Activated CD4-positive, alpha-beta T cell treated with anti-CD3 and anti-CD28 coated beads for 36 hours (primary cell): ENCODE measurements at regions not wholly inside any gene's neighbourhood (a gene's known extent, or its start where the extent isn't known, plus 50 kb on each side); places are given as distances from the start of the nearest gene placed in this dataset.

Experiments
- ATAC-seq: fragments of 200-7000 bp; cut with Tn5 transposase; one replicate; pipeline ENCODE4 v1.10.0; 2021; ENCODE audit warnings: mild to moderate bottlenecking, moderate library complexity
- CTCF ChIA-PET: fragments of 350-600 bp; sonication (Branson Sonifier 250); formaldehyde crosslinking; loops from one replicate; lab custom pipeline; 2021; ENCODE audit warnings: antibody characterized with exemption; lab: Charles Lee
- POLR2A ChIA-PET: fragments of 350-600 bp; sonication (Branson Sonifier 250); formaldehyde crosslinking; loops from one replicate; lab custom pipeline; 2021; ENCODE audit warnings: antibody characterized with exemption, inconsistent platforms; lab: Charles Lee
- DNase-seq: peaks from one replicate; pipeline ENCODE4 v3.0.0-alpha.2; 2020
- H3K27ac Mint-ChIP-seq: one replicate; pipeline ENCODE4 v1.8.0; 2021; ENCODE audit warnings: mixed read lengths
- H3K27me3 Mint-ChIP-seq: one replicate; pipeline ENCODE4 v1.8.0; 2021; ENCODE audit warnings: mixed read lengths
- H3K36me3 Mint-ChIP-seq: one replicate; pipeline ENCODE4 v1.8.0; 2021; ENCODE audit warnings: low read depth, mixed read lengths
- H3K4me1 Mint-ChIP-seq: one replicate; pipeline ENCODE4 v1.8.0; 2021; ENCODE audit warnings: mixed read lengths
- H3K4me3 Mint-ChIP-seq: one replicate; pipeline ENCODE4 v1.8.0; 2021; ENCODE audit warnings: mild to moderate bottlenecking, moderate library complexity, mixed read lengths
- H3K9me3 Mint-ChIP-seq: one replicate; pipeline ENCODE4 v1.8.0; 2021; ENCODE audit warnings: low read depth, mixed read lengths
- intact Hi-C, 2 experiments: fragments of 100-400 bp; cut with DNase I in 1 of 2; cut with micrococcal nuclease in 1 of 2; formaldehyde crosslinking; loops; one replicate each; pipeline versions ENCODE4 v1.14.2 to v1.15.1; 2022 to 2024; cut with DNase I, micrococcal nuclease

GRCh38 chr10:65341323-65341925 is 1584.4 kb upstream of the LRRTM3 start:
- Mint-ChIP-seq H3K27ac (no peak overlapping the region), H3K36me3 (no peaks in the 10 kb centered on the region), H3K4me3 (no peak overlapping the region), H3K9me3 (peaks cover 1% of the 10 kb centered on the region), H3K27me3 (no peaks in the 10 kb centered on the region), H3K4me1 (no peaks in the 10 kb centered on the region)
- DNase-seq (no peak), ATAC-seq (no peak)
- ChIA-PET POLR2A (no interaction called here), CTCF (interaction anchor here (0.6 kb wide), 1 partner anchor 332 kb away, joined by 3 read pairs; no protein-coding TSS in a partner anchor)
- intact Hi-C loops = no loop called here

DNA sequence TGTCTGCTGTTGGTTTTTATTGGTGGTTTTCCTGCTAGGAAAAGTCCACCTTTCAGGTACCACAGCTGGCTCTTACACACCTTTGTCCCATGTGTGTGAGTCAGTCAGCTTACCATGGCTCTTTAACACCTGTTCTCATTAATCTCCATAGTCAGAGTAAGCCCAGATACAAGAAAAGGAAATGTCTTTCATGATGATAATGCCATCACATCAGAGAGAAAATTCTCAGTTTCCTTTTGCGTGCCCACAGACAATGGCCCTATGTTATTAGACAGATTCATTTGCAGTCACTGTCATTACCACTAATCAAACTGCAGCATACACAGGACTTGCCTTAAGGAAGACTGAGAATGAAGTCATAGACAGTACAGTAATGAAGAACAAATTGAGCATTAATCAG is 1583.6 kb upstream of the LRRTM3 start:
- DNase-seq = no peak
- H3K9me3 Mint-ChIP-seq = no peaks in the 10 kb centered on the region
- no peak for ATAC-seq
- H3K4me3 Mint-ChIP-seq = no peak overlapping the region
- H3K27me3 Mint-ChIP-seq = no peaks in the 10 kb centered on the region
- ChIA-PET POLR2A (no interaction called here), CTCF (no interaction called here)
- H3K27ac Mint-ChIP-seq = no peak overlapping the region
- H3K36me3 Mint-ChIP-seq = no peaks in the 10 kb centered on the region
- H3K4me1 Mint-ChIP-seq = no peaks in the 10 kb centered on the region
- intact Hi-C loops = no loop called here

GRCh38 chr10:65346466-65346865 is 1579.4 kb upstream of the LRRTM3 start:
- no peaks in the 10 kb centered on the region for H3K36me3 Mint-ChIP-seq
- H3K27me3 Mint-ChIP-seq = no peaks in the 10 kb centered on the region
- CTCF ChIA-PET = no interaction called here
- H3K4me3 Mint-ChIP-seq = no peak overlapping the region
- H3K9me3 Mint-ChIP-seq = no peaks in the 10 kb centered on the region
- no peaks in the 10 kb centered on the region for H3K4me1 Mint-ChIP-seq
- no peak overlapping the region for H3K27ac Mint-ChIP-seq
- intact Hi-C loops = no loop called here
- POLR2A ChIA-PET = no interaction called here
- no peak for DNase-seq
- ATAC-seq = no peak

- H3K4me3 Mint-ChIP-seq = no peak overlapping the region
- no peaks in the 10 kb centered on the region for H3K27me3 Mint-ChIP-seq
- ATAC-seq = no peak
- H3K4me1 Mint-ChIP-seq = no peaks in the 10 kb centered on the region
- H3K36me3 Mint-ChIP-seq = no peaks in the 10 kb centered on the region
- intact Hi-C loops = no loop called here
- no peaks in the 10 kb centered on the region for H3K9me3 Mint-ChIP-seq
- no peak overlapping the region for H3K27ac Mint-ChIP-seq
- ChIA-PET POLR2A (no interaction called here), CTCF (no interaction called here)
- DNase-seq = no peak
These were observed 1577.2 kb upstream of the LRRTM3 start for GRCh38 chr10:65348637-65349036.

GRCh38 chr10:65350611-65351010 is 1575.2 kb upstream of the LRRTM3 start:
- DNase-seq (no peak), ATAC-seq (no peak)
- H3K27me3 Mint-ChIP-seq = no peaks in the 10 kb centered on the region
- intact Hi-C loops = no loop called here
- no peaks in the 10 kb centered on the region for H3K9me3 Mint-ChIP-seq
- POLR2A ChIA-PET = no interaction called here
- H3K27ac Mint-ChIP-seq = no peak overlapping the region
- CTCF ChIA-PET = no interaction called here
- H3K4me1 Mint-ChIP-seq = no peaks in the 10 kb centered on the region
- H3K4me3 Mint-ChIP-seq = no peak overlapping the region
- no peaks in the 10 kb centered on the region for H3K36me3 Mint-ChIP-seq

GRCh38 chr10:65355141-65355680 is 1570.6 kb upstream of the LRRTM3 start:
- Mint-ChIP-seq H3K4me3 (no peak overlapping the region), H3K27me3 (no peaks in the 10 kb centered on the region), H3K9me3 (no peaks in the 10 kb centered on the region), H3K36me3 (no peaks in the 10 kb centered on the region), H3K27ac (no peak overlapping the region), H3K4me1 (no peaks in the 10 kb centered on the region)
- intact Hi-C loops = no loop called here
- ChIA-PET CTCF (no interaction called here), POLR2A (no interaction called here)
- ATAC-seq (no peak), DNase-seq (no peak)

- Mint-ChIP-seq H3K36me3 (no peaks in the 10 kb centered on the region), H3K9me3 (peaks cover 5% of the 10 kb centered on the region), H3K4me1 (no peaks in the 10 kb centered on the region), H3K4me3 (no peak overlapping the region), H3K27ac (no peak overlapping the region), H3K27me3 (no peaks in the 10 kb centered on the region)
- intact Hi-C loops = no loop called here
- POLR2A ChIA-PET = no interaction called here
- DNase-seq (no peak), ATAC-seq (no peak)
- CTCF ChIA-PET = no interaction called here
These were observed 1567.3 kb upstream of the LRRTM3 start for GRCh38 chr10:65358565-65358964.

GRCh38 chr10:65360497-65360896 is 1565.3 kb upstream of the LRRTM3 start:
- H3K4me3 Mint-ChIP-seq = no peak overlapping the region
- ChIA-PET CTCF (no interaction called here), POLR2A (no interaction called here)
- H3K4me1 Mint-ChIP-seq = no peaks in the 10 kb centered on the region
- no peak for ATAC-seq
- H3K27ac Mint-ChIP-seq = no peak overlapping the region
- intact Hi-C loops = no loop called here
- H3K9me3 Mint-ChIP-seq = peaks cover 7% of the 10 kb centered on the region
- no peaks in the 10 kb centered on the region for H3K36me3 Mint-ChIP-seq
- H3K27me3 Mint-ChIP-seq = no peaks in the 10 kb centered on the region
- DNase-seq = no peak

DNA sequence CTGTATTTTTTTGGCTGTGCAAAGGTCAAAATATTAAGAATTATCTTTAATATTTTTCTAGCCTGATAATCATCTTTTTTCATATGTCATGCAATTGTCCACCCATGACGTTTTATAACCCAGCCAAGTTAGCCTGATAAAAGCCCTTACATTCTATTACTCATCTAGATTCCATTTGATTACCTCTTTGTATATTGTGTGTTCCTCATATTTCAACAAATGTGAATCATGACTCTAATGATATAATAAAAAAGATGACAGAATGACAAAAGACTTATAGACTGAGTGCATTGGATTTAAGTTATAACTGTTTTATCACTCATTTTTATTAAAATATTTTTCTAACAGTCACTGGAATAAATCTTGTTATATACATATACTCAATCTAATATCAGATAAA is 1560.0 kb upstream of the LRRTM3 start:
- Mint-ChIP-seq H3K36me3 (no peaks in the 10 kb centered on the region), H3K4me3 (no peak overlapping the region), H3K4me1 (no peaks in the 10 kb centered on the region), H3K27ac (no peak overlapping the region), H3K27me3 (no peaks in the 10 kb centered on the region), H3K9me3 (peaks cover 7% of the 10 kb centered on the region)
- intact Hi-C loops = no loop called here
- DNase-seq (no peak), ATAC-seq (no peak)
- ChIA-PET CTCF (no interaction called here), POLR2A (no interaction called here)

DNA sequence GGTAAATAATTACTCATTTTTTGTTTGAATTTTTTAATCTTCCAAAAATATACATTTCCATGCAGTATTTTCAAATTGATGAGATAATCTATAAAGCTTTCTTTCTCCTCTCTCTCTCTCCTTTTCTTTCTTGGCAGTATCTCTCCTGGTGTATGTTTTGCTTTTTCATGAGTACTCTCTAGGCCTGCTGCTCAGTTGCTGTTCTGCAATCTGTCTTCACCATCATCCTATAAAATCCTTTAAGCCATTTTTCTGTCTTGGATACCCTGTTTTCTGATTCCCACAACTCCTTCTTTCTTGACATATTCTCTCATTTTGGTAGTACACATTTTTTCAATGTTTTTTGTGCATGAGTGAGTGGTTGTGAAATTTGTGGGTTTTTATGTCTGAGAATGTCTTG is 1558.1 kb upstream of the LRRTM3 start:
- ChIA-PET POLR2A (no interaction called here), CTCF (no interaction called here)
- intact Hi-C loops = no loop called here
- Mint-ChIP-seq H3K27me3 (no peaks in the 10 kb centered on the region), H3K9me3 (peaks cover 2% of the 10 kb centered on the region), H3K27ac (no peak overlapping the region), H3K4me1 (no peaks in the 10 kb centered on the region), H3K36me3 (no peaks in the 10 kb centered on the region), H3K4me3 (no peak overlapping the region)
- DNase-seq = no peak
- no peak for ATAC-seq

GRCh38 chr10:65375528-65375927 is 1550.3 kb upstream of the LRRTM3 start:
- intact Hi-C loops = no loop called here
- H3K27me3 Mint-ChIP-seq = no peaks in the 10 kb centered on the region
- H3K4me3 Mint-ChIP-seq = no peak overlapping the region
- peaks cover 4% of the 10 kb centered on the region for H3K9me3 Mint-ChIP-seq
- ChIA-PET POLR2A (no interaction called here), CTCF (no interaction called here)
- ATAC-seq (no peak), DNase-seq (no peak)
- H3K27ac Mint-ChIP-seq = no peak overlapping the region
- no peaks in the 10 kb centered on the region for H3K4me1 Mint-ChIP-seq
- H3K36me3 Mint-ChIP-seq = no peaks in the 10 kb centered on the region

GRCh38 chr10:65377687-65378086 is 1548.1 kb upstream of the LRRTM3 start:
- intact Hi-C loops = no loop called here
- DNase-seq (no peak), ATAC-seq (no peak)
- H3K4me1 Mint-ChIP-seq = no peaks in the 10 kb centered on the region
- no peak overlapping the region for H3K27ac Mint-ChIP-seq
- CTCF ChIA-PET = no interaction called here
- POLR2A ChIA-PET = no interaction called here
- no peak overlapping the region for H3K4me3 Mint-ChIP-seq
- H3K36me3 Mint-ChIP-seq = no peaks in the 10 kb centered on the region
- no peaks in the 10 kb centered on the region for H3K27me3 Mint-ChIP-seq
- peaks cover 4% of the 10 kb centered on the region for H3K9me3 Mint-ChIP-seq
